Left lung (tissue), 4 donors: ENCODE measurements at regions not wholly inside any gene's neighbourhood (a gene's known extent, or its start where the extent isn't known, plus 50 kb on each side); places are given as distances from the start of the nearest gene placed in this dataset.
A peak's percentile ranks its signal among the peaks of the same experiment; 100 is the strongest.

Experiments
- ATAC-seq: fragments of 200-7000 bp; cut with Tn5 transposase; one replicate; pipeline ENCODE4 v1.9.1; 2020; ENCODE audit warnings: moderate library complexity
- DNase-seq, 4 donors: peaks; one replicate each; pipeline ENCODE4 v3.0.0-alpha.2; 2013 to 2020
- H3K27ac ChIP-seq, 2 donors: fragments of 200-600 bp; sonication (generic) in 1 of 2; one replicate each; pipeline versions ENCODE4 v1.5.0 to v1.8.0; 2020 to 2021
- H3K27me3 ChIP-seq, 2 donors: fragments of 200-600 bp; sonication (generic) in 1 of 2; one replicate each; pipeline versions ENCODE4 v1.5.0 to v1.8.0; 2020 to 2021
- H3K36me3 ChIP-seq, 2 donors: fragments of 200-600 bp; sonication (generic) in 1 of 2; one replicate each; pipeline versions ENCODE4 v1.5.0 to v1.8.0; 2020 to 2021
- H3K4me1 ChIP-seq, 2 donors: fragments of 200-600 bp; one replicate each; pipeline ENCODE4 v1.8.0; 2021
- H3K4me3 ChIP-seq, 2 donors: fragments of 200-600 bp; sonication (generic) in 1 of 2; one replicate each; pipeline versions ENCODE4 v1.5.0 to v1.8.0; 2020 to 2021; ENCODE audit warnings: mild to moderate bottlenecking in 1 of 2
- H3K9me3 ChIP-seq, 2 donors: fragments of 200-600 bp; sonication (generic) in 1 of 2; one replicate each; pipeline versions ENCODE4 v1.5.0 to v1.8.0; 2020 to 2021
- intact Hi-C, 2 donors: fragments of 100-400 bp; cut with DNase I; formaldehyde crosslinking; loops; one replicate each; pipeline versions ENCODE4 v1.11.2 to v1.14.2; 2022
- TF ChIP-seq, protein P1 (sequence below), 2 donors: fragments of 200-600 bp; sonication (generic) in 1 of 2; IDR thresholded peaks; one replicate each; pipeline versions ENCODE4 v1.5.0 to v1.8.0; 2021; ENCODE audit warnings: antibody characterized with exemption in 2 of 2
- donor health status: DM: no; HTN: yes; CAD: no.
- donor health status: DM: no; HTN: no; CAD: no.

DNA sequence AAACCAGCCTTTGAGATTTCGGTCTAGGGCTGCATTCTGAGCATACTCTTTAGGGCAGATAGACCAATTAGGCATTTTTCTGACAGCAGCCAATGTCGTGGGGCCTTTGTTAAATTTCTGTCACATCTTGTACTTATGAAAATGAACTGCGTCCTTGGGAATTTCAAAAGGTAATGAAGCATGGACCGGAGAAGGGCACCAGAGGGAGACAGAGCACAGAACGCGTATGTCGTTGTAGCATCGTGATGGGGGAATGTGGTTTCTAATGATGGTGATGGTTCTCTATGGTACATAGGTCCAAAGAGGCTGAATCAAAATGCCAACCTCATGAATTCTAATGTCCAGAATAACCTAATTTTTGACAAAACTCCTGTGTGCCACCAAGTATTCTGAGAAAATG lies 483.9 kb upstream of the CRIM1 start:
- H3K4me1 ChIP-seq: no peaks in the 10 kb centered on the region
- intact Hi-C loops: no loop called here
- TF ChIP-seq, protein P1, sequence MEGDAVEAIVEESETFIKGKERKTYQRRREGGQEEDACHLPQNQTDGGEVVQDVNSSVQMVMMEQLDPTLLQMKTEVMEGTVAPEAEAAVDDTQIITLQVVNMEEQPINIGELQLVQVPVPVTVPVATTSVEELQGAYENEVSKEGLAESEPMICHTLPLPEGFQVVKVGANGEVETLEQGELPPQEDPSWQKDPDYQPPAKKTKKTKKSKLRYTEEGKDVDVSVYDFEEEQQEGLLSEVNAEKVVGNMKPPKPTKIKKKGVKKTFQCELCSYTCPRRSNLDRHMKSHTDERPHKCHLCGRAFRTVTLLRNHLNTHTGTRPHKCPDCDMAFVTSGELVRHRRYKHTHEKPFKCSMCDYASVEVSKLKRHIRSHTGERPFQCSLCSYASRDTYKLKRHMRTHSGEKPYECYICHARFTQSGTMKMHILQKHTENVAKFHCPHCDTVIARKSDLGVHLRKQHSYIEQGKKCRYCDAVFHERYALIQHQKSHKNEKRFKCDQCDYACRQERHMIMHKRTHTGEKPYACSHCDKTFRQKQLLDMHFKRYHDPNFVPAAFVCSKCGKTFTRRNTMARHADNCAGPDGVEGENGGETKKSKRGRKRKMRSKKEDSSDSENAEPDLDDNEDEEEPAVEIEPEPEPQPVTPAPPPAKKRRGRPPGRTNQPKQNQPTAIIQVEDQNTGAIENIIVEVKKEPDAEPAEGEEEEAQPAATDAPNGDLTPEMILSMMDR (IDR thresholded peaks at IDR 0.05): no peak
- no peaks in the 10 kb centered on the region for H3K27me3 ChIP-seq
- H3K9me3 ChIP-seq: no peaks in the 10 kb centered on the region
- H3K27ac ChIP-seq: no peak overlapping the region
- DNase-seq: no peak
- no peak overlapping the region for H3K4me3 ChIP-seq
- no peaks in the 10 kb centered on the region for H3K36me3 ChIP-seq
- ATAC-seq: no peak

DNA sequence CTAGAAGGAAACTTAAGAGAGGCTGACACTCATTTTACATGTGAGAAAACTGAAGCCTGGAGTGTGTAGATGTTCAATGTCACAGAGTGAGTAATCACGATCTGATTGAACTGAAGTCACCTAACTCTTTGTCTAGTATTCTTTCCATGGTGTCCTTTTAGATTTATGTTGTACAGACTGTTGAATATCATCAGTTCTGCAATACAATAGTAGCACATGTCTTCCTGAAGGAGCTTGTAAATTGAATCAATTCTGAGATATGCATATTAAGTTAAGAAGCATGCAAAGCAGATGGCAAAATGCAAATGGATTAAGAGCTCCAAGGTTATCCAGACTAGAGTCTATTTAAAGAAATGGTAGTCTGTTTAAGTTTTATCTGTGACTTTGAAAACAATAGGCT lies 484.9 kb upstream of the CRIM1 start:
- ATAC-seq: no peak
- Histone ChIP-seq H3K9me3 (no peaks in the 10 kb centered on the region), H3K27me3 (no peaks in the 10 kb centered on the region), H3K27ac (no peak overlapping the region), H3K4me1 (no peaks in the 10 kb centered on the region), H3K36me3 (no peaks in the 10 kb centered on the region), H3K4me3 (no peak overlapping the region)
- DNase-seq: no peak
- intact Hi-C loops: no loop called here
- TF ChIP-seq, protein P1 (IDR thresholded peaks at IDR 0.05): no peak

DNA sequence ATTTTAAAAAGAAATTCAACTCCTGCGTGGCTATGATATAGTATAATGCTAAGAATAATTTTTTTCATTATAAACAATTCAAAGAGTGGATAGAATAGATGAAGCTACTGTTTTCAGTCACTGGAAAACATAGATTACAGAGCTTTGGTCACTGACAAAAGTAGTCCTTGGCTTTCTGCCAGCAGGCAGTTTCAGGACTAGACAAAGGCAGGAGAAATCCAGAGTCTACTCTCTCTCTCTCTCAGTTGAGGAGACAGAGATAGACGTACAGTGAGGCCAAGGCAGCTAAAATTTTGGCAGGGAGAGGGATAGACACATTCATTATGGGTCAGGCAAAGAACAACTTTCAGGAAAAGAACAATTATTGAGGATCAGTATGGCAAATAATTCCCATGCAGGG lies 491.4 kb upstream of the CRIM1 start:
- no peaks in the 10 kb centered on the region for H3K27me3 ChIP-seq
- no peak overlapping the region for H3K27ac ChIP-seq
- no peaks in the 10 kb centered on the region for H3K9me3 ChIP-seq
- ATAC-seq (no peak), DNase-seq (peak in 2 of 4 donors; percentile 3 to 16)
- intact Hi-C loops: no loop called here
- H3K36me3 ChIP-seq: no peaks in the 10 kb centered on the region
- TF ChIP-seq, protein P1 (IDR thresholded peaks at IDR 0.05): no peak
- no peak overlapping the region for H3K4me3 ChIP-seq
- no peaks in the 10 kb centered on the region for H3K4me1 ChIP-seq

DNA sequence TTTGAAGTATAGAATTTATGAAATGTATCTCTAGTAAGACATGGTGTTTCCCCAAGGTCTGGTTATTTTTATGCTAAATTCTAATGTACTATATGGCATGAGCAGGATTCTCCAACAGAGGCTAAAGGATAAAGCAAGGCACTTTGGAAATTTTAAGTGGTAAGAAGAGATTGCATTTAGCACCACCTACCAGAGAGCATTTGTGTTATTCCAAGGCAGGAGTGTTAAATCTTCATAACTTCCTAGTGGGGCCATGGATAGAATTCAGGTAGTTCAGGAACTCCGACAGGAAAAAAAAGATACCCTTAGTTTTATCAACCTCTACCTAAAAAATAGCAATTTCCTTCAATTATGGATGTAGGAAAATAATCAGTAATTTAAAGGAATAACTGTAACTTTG lies 497.4 kb upstream of the CRIM1 start:
- TF ChIP-seq, protein P1 (IDR thresholded peaks at IDR 0.05): no peak
- intact Hi-C loops: no loop called here
- Histone ChIP-seq H3K36me3 (no peaks in the 10 kb centered on the region), H3K4me3 (no peak overlapping the region), H3K4me1 (no peaks in the 10 kb centered on the region), H3K27ac (no peak overlapping the region), H3K9me3 (no peaks in the 10 kb centered on the region), H3K27me3 (no peaks in the 10 kb centered on the region)
- ATAC-seq: no peak
- DNase-seq: no peak

DNA sequence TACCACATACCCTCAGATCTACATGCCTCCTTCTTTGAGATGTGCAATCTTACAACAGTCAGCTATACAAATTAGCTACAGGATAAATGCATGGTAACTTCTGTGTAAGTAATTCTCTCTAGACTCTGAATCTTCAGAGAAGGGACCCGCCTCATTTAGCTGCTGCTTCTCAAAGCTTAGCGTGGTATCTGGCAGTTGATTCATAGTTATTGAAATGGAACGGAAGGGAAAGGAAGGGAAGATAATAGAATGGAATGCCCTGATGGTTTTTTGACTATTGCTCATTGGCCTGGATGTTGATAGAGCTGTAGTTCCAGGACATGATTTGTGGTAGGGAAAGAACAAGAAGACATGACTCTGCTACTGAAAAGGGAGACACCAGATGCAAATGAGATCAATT lies 498.1 kb upstream of the CRIM1 start:
- H3K9me3 ChIP-seq: no peaks in the 10 kb centered on the region
- no peaks in the 10 kb centered on the region for H3K36me3 ChIP-seq
- no peak overlapping the region for H3K4me3 ChIP-seq
- intact Hi-C loops: no loop called here
- H3K27ac ChIP-seq: no peak overlapping the region
- ATAC-seq (no peak), DNase-seq (no peak)
- H3K4me1 ChIP-seq: no peaks in the 10 kb centered on the region
- TF ChIP-seq, protein P1 (IDR thresholded peaks at IDR 0.05): no peak
- no peaks in the 10 kb centered on the region for H3K27me3 ChIP-seq
